ENCODE measurements at regions not wholly inside any gene's neighbourhood (a gene's known extent, or its start where the extent isn't known, plus 50 kb on each side); places are given as distances from the start of the nearest gene placed in this dataset.
"Not testable (repeated sequence)": the region's sequence is repeated elsewhere in the genome, so short reads cannot be mapped to it uniquely, and the experiment has no call there.

- no peak for ATAC-seq
These were observed 271.9 kb downstream of the C7orf25 start for GRCh38 chr7:42639930-42640329.

GRCh38 chr7:42636380-42636779, 275.5 kb downstream of the C7orf25 start:
- intact Hi-C loops (cut with micrococcal nuclease); ATAC-seq; DNase-seq: not testable (repeated sequence)

More at GRCh38 chr7:42639930-42640329, 271.9 kb downstream of the C7orf25 start:
- DNase-seq, result no peak
- intact Hi-C loops (cut with micrococcal nuclease), result no loop called here

- ATAC-seq, result no peak
- intact Hi-C loops (cut with micrococcal nuclease), result no loop called here
These were observed 283.8 kb downstream of the C7orf25 start for GRCh38 chr7:42628054-42628453.

GRCh38 chr7:42627626-42628025, 284.2 kb downstream of the C7orf25 start:
- no peak for DNase-seq
- intact Hi-C loops (cut with micrococcal nuclease), result no loop called here
- ATAC-seq, result no peak

More at GRCh38 chr7:42628054-42628453, 283.8 kb downstream of the C7orf25 start:
- no peak for DNase-seq

GRCh38 chr7:42627101-42627500, 284.8 kb downstream of the C7orf25 start:
- no peak for DNase-seq
- intact Hi-C loops (cut with micrococcal nuclease), result no loop called here
- no peak for ATAC-seq

- DNase-seq (no peak), ATAC-seq (no peak)
- intact Hi-C loops (cut with micrococcal nuclease), result no loop called here
These were observed 286.4 kb downstream of the C7orf25 start for GRCh38 chr7:42625421-42625820.

GRCh38 chr7:42624471-42624870, 287.4 kb downstream of the C7orf25 start:
- no peak for ATAC-seq
- DNase-seq, result no peak
- intact Hi-C loops (cut with micrococcal nuclease), result no loop called here

- intact Hi-C loops (cut with micrococcal nuclease), result no loop called here
- DNase-seq, result no peak
- ATAC-seq, result no peak
These were observed 290.2 kb downstream of the C7orf25 start for GRCh38 chr7:42621543-42622219.

GRCh38 chr7:42618651-42619360, 293.1 kb downstream of the C7orf25 start:
- ATAC-seq (peak; percentile 43), DNase-seq (no peak)
- intact Hi-C loops (cut with micrococcal nuclease), result no loop called here

- DNase-seq (no peak), ATAC-seq (no peak)
- intact Hi-C loops (cut with micrococcal nuclease), result no loop called here
These were observed 293.9 kb downstream of the C7orf25 start for GRCh38 chr7:42617806-42618457.

GRCh38 chr7:42617071-42617765, 294.7 kb downstream of the C7orf25 start:
- DNase-seq (peak; percentile 31), ATAC-seq (peak; percentile 70)
- intact Hi-C loops (cut with micrococcal nuclease), result no loop called here

- intact Hi-C loops (cut with micrococcal nuclease), result no loop called here
- ATAC-seq (no peak), DNase-seq (no peak)
These were observed 297.2 kb downstream of the C7orf25 start for GRCh38 chr7:42614636-42615035.

- intact Hi-C loops (cut with micrococcal nuclease), result no loop called here
- ATAC-seq (no peak), DNase-seq (no peak)
These were observed 299.9 kb downstream of the C7orf25 start for GRCh38 chr7:42611961-42612360.

- DNase-seq (no peak), ATAC-seq (no peak)
- intact Hi-C loops (cut with micrococcal nuclease), result no loop called here
These were observed 300.5 kb downstream of the C7orf25 start for GRCh38 chr7:42611289-42611928.

- DNase-seq, result no peak
- intact Hi-C loops (cut with micrococcal nuclease), result no loop called here
- no peak for ATAC-seq
These were observed 305.5 kb downstream of the C7orf25 start for GRCh38 chr7:42606193-42606905.

- ATAC-seq (no peak), DNase-seq (no peak)
- intact Hi-C loops (cut with micrococcal nuclease), result no loop called here
These were observed 306.3 kb downstream of the C7orf25 start for GRCh38 chr7:42605406-42606192.

GRCh38 chr7:42603496-42603895, 308.4 kb downstream of the C7orf25 start:
- intact Hi-C loops (cut with micrococcal nuclease), result no loop called here
- no peak for ATAC-seq

GRCh38 chr7:42597300-42597699, 314.6 kb downstream of the C7orf25 start:
- ATAC-seq (no peak), DNase-seq (no peak)
- intact Hi-C loops (cut with micrococcal nuclease), result no loop called here

More at GRCh38 chr7:42603496-42603895, 308.4 kb downstream of the C7orf25 start:
- DNase-seq, result no peak

All from left ventricle myocardium superior (tissue), 1 donor.